H9 (cell line): ENCODE measurements at regions not wholly inside any gene's neighbourhood (a gene's known extent, or its start where the extent isn't known, plus 50 kb on each side); places are given as distances from the start of the nearest gene placed in this dataset.

Source experiments
- DNase-seq: peaks from one replicate; pipeline ENCODE4 v3.0.0-alpha.2; 2017
- H2AFZ ChIP-seq: one replicate; pipeline ENCODE4 v1.6.1; 2013; ENCODE audit warnings: mild to moderate bottlenecking, low read length, control low read depth, moderate library complexity
- H2AK5ac ChIP-seq: 2 replicates; pipeline ENCODE4 v1.6.1; 2013; ENCODE audit warnings: low read length, control low read depth, mixed read lengths; ENCODE audit not compliant: insufficient read length
- H2BK120ac ChIP-seq: one replicate; pipeline ENCODE4 v1.6.1; 2013; ENCODE audit warnings: low read depth, mild to moderate bottlenecking, low read length, control low read depth, inconsistent platforms; ENCODE audit not compliant: poor library complexity, severe bottlenecking
- H2BK12ac ChIP-seq: 2 replicates; pipeline ENCODE4 v1.6.1; 2013; ENCODE audit warnings: low read length, control low read depth, mixed read lengths, low read depth; ENCODE audit not compliant: insufficient read length
- H2BK15ac ChIP-seq: 2 replicates; pipeline ENCODE4 v1.6.1; 2013; ENCODE audit warnings: low read depth, low read length, control low read depth
- H2BK20ac ChIP-seq: one replicate; pipeline ENCODE4 v1.6.1; 2013; ENCODE audit warnings: low read depth, mild to moderate bottlenecking, low read length, control low read depth, inconsistent platforms; ENCODE audit not compliant: poor library complexity, severe bottlenecking
- H2BK5ac ChIP-seq: 2 replicates; pipeline ENCODE4 v1.6.1; 2013; ENCODE audit warnings: low read length, control low read depth, mixed read lengths; ENCODE audit not compliant: insufficient read length
- H3K14ac ChIP-seq: 2 replicates; pipeline ENCODE4 v1.6.1; 2013; ENCODE audit warnings: low read length, control low read depth; ENCODE audit not compliant: insufficient read depth
- H3K18ac ChIP-seq: 2 replicates; pipeline ENCODE4 v1.6.1; 2013; ENCODE audit warnings: low read depth, mild to moderate bottlenecking, mixed read lengths, low read length, control low read depth; ENCODE audit not compliant: insufficient read length
- H3K23ac ChIP-seq: 2 replicates; pipeline ENCODE4 v1.6.1; 2013; ENCODE audit warnings: low read length, control low read depth, mixed read lengths, low read depth; ENCODE audit not compliant: insufficient read length
- H3K23me2 ChIP-seq: 2 replicates; pipeline ENCODE4 v1.6.1; 2013; ENCODE audit warnings: low read depth, mild to moderate bottlenecking, mixed read lengths, low read length, control low read depth; ENCODE audit not compliant: insufficient read length, poor library complexity, severe bottlenecking
- H3K27ac ChIP-seq: 2 replicates; pipeline ENCODE4 v1.5.1; 2013; ENCODE audit warnings: low read length, control low read depth, mixed read lengths, low read depth; ENCODE audit not compliant: insufficient read length
- H3K27me3 ChIP-seq: 2 replicates; pipeline ENCODE4 v1.6.1; 2013; ENCODE audit warnings: low read length, control low read depth, inconsistent platforms; ENCODE audit not compliant: insufficient read depth
- H3K4ac ChIP-seq: 2 replicates; pipeline ENCODE4 v1.6.1; 2013; ENCODE audit warnings: low read depth, mild to moderate bottlenecking, control low read depth, inconsistent platforms, low read length, moderate library complexity
- H3K4me1 ChIP-seq: 2 replicates; pipeline ENCODE4 v1.6.1; 2013; ENCODE audit warnings: low read length, control low read depth, inconsistent platforms; ENCODE audit not compliant: insufficient read depth
- H3K4me2 ChIP-seq: 2 replicates; pipeline ENCODE4 v1.6.1; 2013; ENCODE audit warnings: low read length, control low read depth, mixed read lengths; ENCODE audit not compliant: insufficient read length, insufficient read depth
- H3K56ac ChIP-seq: 2 replicates; pipeline ENCODE4 v1.6.1; 2013; ENCODE audit warnings: low read depth, mild to moderate bottlenecking, mixed read lengths, low read length, control low read depth; ENCODE audit not compliant: insufficient read length
- H3K79me1 ChIP-seq: 2 replicates; pipeline ENCODE4 v1.6.1; 2013; ENCODE audit warnings: low read depth, mild to moderate bottlenecking, moderate library complexity, low read length, control low read depth, inconsistent platforms; ENCODE audit not compliant: insufficient read depth, poor library complexity, severe bottlenecking
- H3K79me2 ChIP-seq: 2 replicates; pipeline ENCODE4 v1.6.1; 2013; ENCODE audit warnings: low read length, control low read depth, inconsistent platforms; ENCODE audit not compliant: insufficient read depth
- H3K9ac ChIP-seq: 2 replicates; pipeline ENCODE4 v1.6.1; 2013; ENCODE audit warnings: low read length, control low read depth, mixed read lengths; ENCODE audit not compliant: insufficient read length; ENCODE audit errors: extremely low read depth
- H3K9me3 ChIP-seq: one replicate; pipeline ENCODE4 v1.6.1; 2013; ENCODE audit warnings: low read depth, low read length, inconsistent platforms; ENCODE audit not compliant: control insufficient read depth
- H3T11ph ChIP-seq: one replicate; pipeline ENCODE4 v1.6.1; 2013; ENCODE audit warnings: mild to moderate bottlenecking, low read length, control low read depth, inconsistent platforms
- H4K20me1 ChIP-seq: one replicate; pipeline ENCODE4 v1.6.1; 2013; ENCODE audit not compliant: control insufficient read depth, insufficient read length, insufficient read depth
- H4K5ac ChIP-seq: 2 replicates; pipeline ENCODE4 v1.6.1; 2013; ENCODE audit warnings: low read depth, mild to moderate bottlenecking, mixed read lengths, low read length, control low read depth; ENCODE audit not compliant: insufficient read length
- H4K8ac ChIP-seq: replicated peaks from 2 replicates; pipeline ENCODE4 v1.6.1; 2013; ENCODE audit warnings: low read length, control low read depth, mixed read lengths, low read depth; ENCODE audit not compliant: insufficient read length
- H4K91ac ChIP-seq: 2 replicates; pipeline ENCODE4 v1.6.1; 2013; ENCODE audit warnings: low read depth, mild to moderate bottlenecking, moderate library complexity, mixed read lengths, low read length, control low read depth; ENCODE audit not compliant: insufficient read length
- H3K27ac Mint-ChIP-seq, 3 experiments: 2 replicates in 2 of 3; 3 replicates in 1 of 3; pipeline ENCODE4 v1.8.0; 2020 to 2021; ENCODE audit warnings: mixed read lengths in 3 of 3, mild to moderate bottlenecking in 1 of 3, moderate library complexity in 1 of 3
- H3K27me3 Mint-ChIP-seq: 2 replicates; pipeline ENCODE4 v1.8.0; 2021; ENCODE audit warnings: low read depth, mild to moderate bottlenecking, moderate library complexity, mixed read lengths
- H3K36me3 Mint-ChIP-seq, 3 experiments: 2 replicates in 2 of 3; 3 replicates in 1 of 3; pipeline ENCODE4 v1.8.0; 2020 to 2021; ENCODE audit warnings: low read depth in 3 of 3, mixed read lengths in 3 of 3; ENCODE audit not compliant: insufficient read depth in 1 of 3
- H3K4me1 Mint-ChIP-seq, 2 experiments: 2 replicates each; pipeline ENCODE4 v1.8.0; 2020; ENCODE audit warnings: mixed read lengths in 2 of 2
- H3K4me3 Mint-ChIP-seq, 2 experiments: 2 replicates in 1 of 2; 3 replicates in 1 of 2; pipeline ENCODE4 v1.8.0; 2020 to 2021; ENCODE audit warnings: mild to moderate bottlenecking in 2 of 2, mixed read lengths in 2 of 2, moderate library complexity in 1 of 2
- H3K9me3 Mint-ChIP-seq, 2 experiments: 2 replicates in 1 of 2; 3 replicates in 1 of 2; pipeline ENCODE4 v1.8.0; 2020; ENCODE audit warnings: mild to moderate bottlenecking in 2 of 2, mixed read lengths in 2 of 2, moderate library complexity in 1 of 2
- CTCF ChIP-seq: fragments of 200-600 bp; sonication (generic); conservative IDR thresholded peaks from 3 replicates; pipeline ENCODE4 v1.8.0; 2021; ENCODE audit warnings: antibody characterized with exemption, mild to moderate bottlenecking
- WGBS: extraction: QIAGEN DNeasy Blood & Tissue Kit; methylation state at CpG from one replicate; pipeline ENCODE4 v1.1.7; 2013; ENCODE audit warnings: missing lambda C conversion rate, low lambda C conversion rate, mixed read lengths; ENCODE audit not compliant: insufficient read length; ENCODE audit errors: extremely low coverage; 5-methylcytosine and 5-hydroxymethylcytosine counted together

GRCh38 chr2:22952656-22953225 is 432.2 kb upstream of the KLHL29 start:
- no peaks in the 10 kb centered on the region for H3K79me2 ChIP-seq
- no peaks in the 10 kb centered on the region for H4K20me1 ChIP-seq
- Mint-ChIP-seq H3K27ac (no peak overlapping the region), H3K36me3 (peaks cover 0 to 1% (median 0%) of the 10 kb centered on the region in 3 experiments; a peak in 2 of 7 replicates), H3K9me3 (no peaks in the 10 kb centered on the region), H3K4me1 (peaks cover 8 to 11% of the 10 kb centered on the region in 2 experiments), H3K4me3 (no peak overlapping the region), H3K27me3 (no peaks in the 10 kb centered on the region)
- no peak overlapping the region for H2BK15ac ChIP-seq
- no peak overlapping the region for H2BK5ac ChIP-seq
- H3K18ac ChIP-seq = no peak overlapping the region
- H3K9ac ChIP-seq = no peak overlapping the region
- H2BK12ac ChIP-seq = no peak overlapping the region
- no peak overlapping the region for H3K4ac ChIP-seq
- no CpG with 5 or more reads among the region's 6 CpGs for WGBS
- TF ChIP-seq CTCF = no peak
- H3K56ac ChIP-seq = no peak overlapping the region
- no peak overlapping the region for H3K27ac ChIP-seq
- no peak overlapping the region for H3T11ph ChIP-seq
- no peak overlapping the region for H2BK20ac ChIP-seq
- H3K14ac ChIP-seq = no peak overlapping the region
- no peak overlapping the region for H2AFZ ChIP-seq
- no peaks in the 10 kb centered on the region for H3K79me1 ChIP-seq
- H3K23ac ChIP-seq = no peak overlapping the region
- no peaks in the 10 kb centered on the region for H3K23me2 ChIP-seq
- H4K8ac ChIP-seq = no peak overlapping the region
- no peaks in the 10 kb centered on the region for H3K4me1 ChIP-seq
- H3K27me3 ChIP-seq = no peaks in the 10 kb centered on the region
- no peaks in the 10 kb centered on the region for H3K9me3 ChIP-seq
- H3K4me2 ChIP-seq = no peak overlapping the region
- no peak overlapping the region for H4K5ac ChIP-seq
- H2AK5ac ChIP-seq = no peak overlapping the region
- DNase-seq = no peak
- H4K91ac ChIP-seq = no peak overlapping the region
- H2BK120ac ChIP-seq = no peak overlapping the region
